SK-N-MC (cell line): ENCODE measurements at regions not wholly inside any gene's neighbourhood (a gene's known extent, or its start where the extent isn't known, plus 50 kb on each side); places are given as distances from the start of the nearest gene placed in this dataset.

Experiments used
- EZH2 ChIP-seq: fragments of 200-600 bp; sonication (generic); IDR thresholded peaks from one replicate; pipeline ENCODE4 v1.6.1; 2017; ENCODE audit warnings: antibody characterized with exemption
- FOXP2 ChIP-seq: optimal IDR thresholded peaks from 2 replicates; pipeline ENCODE3; 2011; ENCODE audit warnings: mild to moderate bottlenecking, moderate library complexity; ENCODE audit not compliant: insufficient read depth; ENCODE audit errors: extremely low read length, control extremely low read depth
- POLR2AphosphoS5 ChIP-seq: IDR thresholded peaks from 2 replicates; pipeline ENCODE4 v1.6.1; 2012; ENCODE audit warnings: mild to moderate bottlenecking, low read depth, low read length, borderline replicate concordance

DNA sequence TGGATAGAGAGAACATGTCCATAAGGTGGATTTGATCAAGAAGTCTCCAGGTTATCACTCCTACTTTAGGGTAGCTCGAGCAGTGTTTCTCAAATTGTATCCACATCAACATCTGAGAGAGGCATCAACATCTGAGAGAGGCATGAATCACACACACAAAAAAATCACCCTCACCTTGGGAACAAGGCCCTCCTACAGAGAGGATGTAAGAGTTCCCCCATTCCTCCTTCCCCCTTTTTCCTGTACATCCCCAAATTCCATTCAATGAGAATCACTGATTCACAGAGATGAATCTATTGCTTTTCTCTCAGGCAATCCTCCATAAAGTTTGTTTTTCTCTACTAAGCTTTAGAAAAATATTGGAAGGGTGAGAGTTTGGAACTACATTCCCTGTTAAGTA is 233.4 kb upstream of the CDH6 start:
- TF ChIP-seq EZH2 (no peak), POLR2AphosphoS5 (no peak), FOXP2 (no peak)
